MM.1S (cell line): ENCODE measurements at regions not wholly inside any gene's neighbourhood (a gene's known extent, or its start where the extent isn't known, plus 50 kb on each side); places are given as distances from the start of the nearest gene placed in this dataset.

Experiments
- EZH2 ChIP-seq: fragments of 300-600 bp; sonication (generic); optimal IDR thresholded peaks from 2 replicates; pipeline ENCODE3; 2017; ENCODE audit warnings: low read depth, mild to moderate bottlenecking, antibody characterized with exemption, low read length, mixed read lengths
- TF ChIP-seq, protein P1 (sequence below): fragments of 300-600 bp; sonication (generic); IDR thresholded peaks from 2 replicates; pipeline ENCODE4 v1.5.1; 2016; ENCODE audit warnings: antibody characterized with exemption, low read length, mixed read lengths

DNA sequence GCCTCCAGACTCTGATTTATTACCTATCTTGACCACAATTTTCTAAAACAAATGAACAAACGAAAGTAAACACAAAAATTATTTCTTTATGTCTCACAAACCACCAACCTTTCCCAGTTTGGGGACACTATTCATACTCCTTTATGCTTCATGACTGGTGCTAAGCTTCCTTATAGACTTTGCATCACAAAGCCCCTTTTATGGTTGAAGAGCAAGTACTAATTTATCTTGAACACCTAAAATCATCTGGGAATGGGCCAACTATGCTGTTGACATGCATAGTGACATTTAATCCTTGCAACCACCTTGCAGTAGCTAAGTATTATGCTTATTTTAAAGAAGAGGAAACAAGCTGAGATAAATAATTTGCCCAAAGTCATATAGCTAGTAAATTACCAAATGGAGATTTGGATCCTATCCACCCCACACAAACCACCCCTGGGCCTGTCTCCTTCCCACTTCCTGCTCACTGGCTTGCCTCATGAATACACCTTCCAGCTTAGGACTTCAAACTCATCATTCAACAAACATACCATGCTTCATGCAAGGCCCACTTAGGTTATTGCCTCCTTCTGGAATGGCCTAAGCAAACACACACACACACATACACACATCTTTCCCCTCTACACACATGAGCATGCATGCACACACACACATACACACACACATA lies 192.2 kb downstream of the PLPP3 start:
- TF ChIP-seq, protein P1, sequence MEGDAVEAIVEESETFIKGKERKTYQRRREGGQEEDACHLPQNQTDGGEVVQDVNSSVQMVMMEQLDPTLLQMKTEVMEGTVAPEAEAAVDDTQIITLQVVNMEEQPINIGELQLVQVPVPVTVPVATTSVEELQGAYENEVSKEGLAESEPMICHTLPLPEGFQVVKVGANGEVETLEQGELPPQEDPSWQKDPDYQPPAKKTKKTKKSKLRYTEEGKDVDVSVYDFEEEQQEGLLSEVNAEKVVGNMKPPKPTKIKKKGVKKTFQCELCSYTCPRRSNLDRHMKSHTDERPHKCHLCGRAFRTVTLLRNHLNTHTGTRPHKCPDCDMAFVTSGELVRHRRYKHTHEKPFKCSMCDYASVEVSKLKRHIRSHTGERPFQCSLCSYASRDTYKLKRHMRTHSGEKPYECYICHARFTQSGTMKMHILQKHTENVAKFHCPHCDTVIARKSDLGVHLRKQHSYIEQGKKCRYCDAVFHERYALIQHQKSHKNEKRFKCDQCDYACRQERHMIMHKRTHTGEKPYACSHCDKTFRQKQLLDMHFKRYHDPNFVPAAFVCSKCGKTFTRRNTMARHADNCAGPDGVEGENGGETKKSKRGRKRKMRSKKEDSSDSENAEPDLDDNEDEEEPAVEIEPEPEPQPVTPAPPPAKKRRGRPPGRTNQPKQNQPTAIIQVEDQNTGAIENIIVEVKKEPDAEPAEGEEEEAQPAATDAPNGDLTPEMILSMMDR, result no peak
- TF ChIP-seq EZH2, result no peak
